OCI-LY3 (cell line): ENCODE measurements at regions not wholly inside any gene's neighbourhood (a gene's known extent, or its start where the extent isn't known, plus 50 kb on each side); places are given as distances from the start of the nearest gene placed in this dataset.

Source experiments
- CTCF ChIP-seq: fragments of 200-600, 300-600 bp; sonication (generic); IDR thresholded peaks from 2 replicates; pipeline ENCODE4 v1.5.1; 2014; ENCODE audit warnings: antibody characterized with exemption, low read length, low read depth
- EZH2phosphoT487 ChIP-seq: fragments of 200-600 bp; shearing (Covaris generic); IDR thresholded peaks from 2 replicates; pipeline ENCODE4 v1.6.1; 2018; ENCODE audit warnings: antibody characterized with exemption, mixed run types, low read depth

DNA sequence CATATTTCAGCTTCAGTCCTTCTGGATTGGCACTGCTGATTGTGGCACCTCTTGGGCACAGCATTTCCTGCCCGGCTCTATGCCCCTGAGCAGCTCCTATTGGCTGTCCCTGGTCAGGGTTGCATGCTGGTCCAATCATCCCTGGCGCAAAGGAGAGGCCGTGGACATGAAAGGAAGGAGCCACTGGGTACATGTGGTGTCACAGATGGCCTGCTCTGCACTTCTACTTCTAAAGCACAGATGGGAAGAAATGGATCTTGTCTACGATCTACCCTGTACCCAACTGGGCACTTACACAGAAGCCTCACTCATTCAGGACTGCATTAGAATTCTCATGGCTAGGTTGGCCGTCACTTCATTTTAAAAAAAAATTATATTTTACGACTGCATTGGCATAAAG, 232.5 kb downstream of the SHQ1 start:
- no peak for TF ChIP-seq CTCF
- no peak for TF ChIP-seq EZH2phosphoT487
